ENCODE measurements at regions not wholly inside any gene's neighbourhood (a gene's known extent, or its start where the extent isn't known, plus 50 kb on each side); places are given as distances from the start of the nearest gene placed in this dataset.

DNA sequence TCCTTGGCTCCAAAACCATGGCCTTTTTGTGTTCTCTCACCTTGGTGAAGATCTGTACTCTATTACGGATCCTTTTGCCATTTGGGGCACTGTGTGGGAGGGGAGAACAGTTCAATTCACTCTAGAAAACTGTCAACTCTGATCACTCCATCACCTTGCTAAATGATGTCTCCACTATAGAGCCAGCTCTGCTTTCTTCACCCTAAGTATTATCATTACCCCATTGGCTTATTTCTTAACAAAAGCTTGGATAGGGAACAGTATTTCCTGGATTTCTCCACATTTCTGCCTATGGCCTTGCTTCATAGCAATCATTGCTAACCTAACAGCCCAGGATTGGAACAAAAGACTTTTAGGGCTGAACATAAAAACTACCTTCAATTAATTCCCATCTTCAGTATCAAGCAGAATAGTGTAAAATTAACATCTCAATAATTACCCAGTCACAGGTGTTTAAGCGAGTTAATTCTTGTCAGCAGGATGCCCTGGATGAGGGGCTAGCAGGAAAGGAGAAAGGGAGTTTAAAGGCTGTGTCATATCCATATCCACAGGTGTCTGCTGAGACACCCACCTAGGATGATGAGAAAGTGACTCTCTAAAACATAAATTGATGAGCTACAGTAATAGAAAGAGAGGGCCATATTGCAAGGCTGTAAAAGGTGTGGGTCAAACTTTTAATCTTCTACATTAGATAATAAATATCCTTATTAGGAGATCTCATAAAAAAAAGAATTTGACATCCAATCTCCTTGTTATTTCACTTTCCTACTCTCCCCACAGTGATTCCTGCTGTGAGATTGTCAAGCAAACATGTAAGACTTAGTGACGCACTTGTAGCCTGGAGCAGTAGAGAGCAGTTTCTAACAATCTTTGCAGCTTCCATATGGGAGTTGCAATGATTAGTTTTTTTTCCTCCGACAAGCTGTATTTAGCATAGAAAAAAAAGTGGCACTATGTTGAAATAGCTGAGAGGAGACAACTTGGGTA is 589.5 kb upstream of the NXPH2 start:
- no peak for FAIRE-seq
- DNase-seq (ENCODE audit: low spot score in 2 of 2): no peak

- FAIRE-seq (no peak), DNase-seq (ENCODE audit: low spot score in 2 of 2) (no peak)
These were observed 587.2 kb upstream of the NXPH2 start for GRCh38 chr2:139367416-139367815.

GRCh38 chr2:139366681-139367080 is 586.5 kb upstream of the NXPH2 start:
- FAIRE-seq (no peak), DNase-seq (ENCODE audit: low spot score in 2 of 2) (no peak)

GRCh38 chr2:139365189-139365588 is 585.0 kb upstream of the NXPH2 start:
- FAIRE-seq (no peak), DNase-seq (ENCODE audit: low spot score in 2 of 2) (no peak)

DNA sequence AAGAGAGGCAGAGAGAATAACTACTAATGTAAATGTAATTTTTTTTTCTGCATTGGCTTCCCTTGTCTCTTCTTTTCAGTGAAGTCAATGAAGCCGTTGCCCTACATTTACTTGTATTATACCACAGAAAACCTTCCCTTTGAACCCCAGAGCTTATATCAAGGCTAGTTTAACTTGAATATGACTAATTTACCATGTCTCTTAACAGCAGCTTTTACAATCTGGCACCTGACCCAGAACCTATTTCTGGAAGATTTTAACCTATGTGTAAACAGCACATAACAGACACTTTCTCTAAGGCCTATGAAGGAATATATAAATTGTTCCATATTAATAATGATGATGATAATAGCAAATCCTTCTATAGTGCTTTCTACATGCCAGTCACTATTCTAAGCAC is 580.5 kb upstream of the NXPH2 start:
- no peak for DNase-seq (ENCODE audit: low spot score in 2 of 2)
- FAIRE-seq: no peak

- DNase-seq (ENCODE audit: low spot score in 2 of 2): no peak
- no peak for FAIRE-seq
These were observed 579.6 kb upstream of the NXPH2 start for GRCh38 chr2:139359818-139360217.

- no peak for DNase-seq (ENCODE audit: low spot score in 2 of 2)
- no peak for FAIRE-seq
These were observed 577.8 kb upstream of the NXPH2 start for GRCh38 chr2:139357972-139358371.

DNA sequence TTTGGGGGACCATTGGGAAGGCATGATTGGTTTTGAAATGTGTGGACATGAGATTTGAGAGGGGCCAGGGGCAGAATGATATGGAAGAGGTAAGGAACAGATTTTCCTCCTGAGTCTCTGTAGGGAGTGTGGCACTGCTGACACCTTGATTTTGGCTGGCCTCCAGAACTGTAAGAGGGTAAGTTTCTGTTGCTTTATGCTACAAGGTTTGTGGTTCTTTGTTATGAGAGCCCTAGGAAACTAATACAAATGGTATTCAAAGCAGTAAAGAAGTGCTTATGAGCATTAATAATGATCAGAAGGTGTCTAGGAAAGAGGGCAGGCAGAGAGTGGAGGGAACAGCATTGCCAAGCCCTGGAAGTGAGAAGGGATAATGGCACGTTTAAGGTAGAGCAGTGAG is 574.3 kb upstream of the NXPH2 start:
- DNase-seq (ENCODE audit: low spot score in 2 of 2) (no peak), FAIRE-seq (no peak)

GRCh38 chr2:139353874-139354273 is 573.7 kb upstream of the NXPH2 start:
- DNase-seq (ENCODE audit: low spot score in 2 of 2) (no peak), FAIRE-seq (no peak)

GRCh38 chr2:139317259-139317658 is 537.1 kb upstream of the NXPH2 start:
- FAIRE-seq (no peak), DNase-seq (ENCODE audit: low spot score in 2 of 2) (no peak)

GRCh38 chr2:139314059-139314458 is 533.9 kb upstream of the NXPH2 start:
- DNase-seq (ENCODE audit: low spot score in 2 of 2) (no peak), FAIRE-seq (no peak)

DNA sequence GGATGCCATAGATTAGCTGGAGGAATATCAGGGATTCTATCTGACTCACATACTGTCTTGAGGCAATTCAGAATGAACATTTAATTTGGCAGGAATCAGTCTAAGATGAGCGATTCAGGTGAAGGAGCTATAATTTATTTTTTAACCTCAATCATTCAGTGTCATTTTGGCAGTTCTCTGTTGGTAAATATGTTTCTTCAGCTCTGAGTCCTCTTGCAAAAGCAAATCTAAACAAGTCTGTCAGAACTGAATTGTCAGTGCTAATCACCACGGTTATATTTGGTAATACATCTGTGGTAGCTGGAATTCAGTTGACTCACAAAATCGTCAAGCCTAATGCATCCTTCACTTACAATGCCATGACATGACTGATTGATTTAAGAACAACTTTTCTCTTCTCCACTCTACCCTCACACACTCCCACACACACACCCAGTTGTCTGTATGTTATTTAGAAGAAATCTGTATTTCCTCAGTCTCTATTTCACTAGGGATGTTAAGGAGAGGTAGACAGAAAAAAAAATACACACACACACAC is 516.6 kb upstream of the NXPH2 start:
- FAIRE-seq (no peak), DNase-seq (ENCODE audit: low spot score in 2 of 2) (no peak)

- FAIRE-seq: no peak
- no peak for DNase-seq (ENCODE audit: low spot score in 2 of 2)
These were observed 513.9 kb upstream of the NXPH2 start for GRCh38 chr2:139293992-139294548.

DNA sequence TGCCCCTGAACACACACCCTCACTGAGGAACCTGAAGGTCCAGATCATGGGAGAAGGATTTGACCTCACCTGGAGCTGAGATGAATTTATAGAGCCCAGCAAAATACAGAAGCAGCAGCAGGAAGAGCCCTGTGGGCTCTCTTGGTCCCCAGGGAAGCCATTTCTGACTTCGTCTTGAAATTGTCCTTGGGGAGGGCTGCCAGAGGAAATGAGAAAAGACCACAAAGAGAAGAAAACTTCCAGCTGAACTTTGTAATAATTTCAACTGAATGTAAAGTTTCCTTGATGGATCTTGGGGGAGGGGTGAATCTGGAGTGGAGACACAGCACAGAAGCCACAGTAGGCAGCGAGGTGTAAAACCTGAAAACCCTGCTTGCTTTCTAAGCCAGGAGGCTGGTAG is 500.9 kb upstream of the NXPH2 start:
- FAIRE-seq: no peak
- DNase-seq (ENCODE audit: low spot score in 2 of 2): no peak

DNA sequence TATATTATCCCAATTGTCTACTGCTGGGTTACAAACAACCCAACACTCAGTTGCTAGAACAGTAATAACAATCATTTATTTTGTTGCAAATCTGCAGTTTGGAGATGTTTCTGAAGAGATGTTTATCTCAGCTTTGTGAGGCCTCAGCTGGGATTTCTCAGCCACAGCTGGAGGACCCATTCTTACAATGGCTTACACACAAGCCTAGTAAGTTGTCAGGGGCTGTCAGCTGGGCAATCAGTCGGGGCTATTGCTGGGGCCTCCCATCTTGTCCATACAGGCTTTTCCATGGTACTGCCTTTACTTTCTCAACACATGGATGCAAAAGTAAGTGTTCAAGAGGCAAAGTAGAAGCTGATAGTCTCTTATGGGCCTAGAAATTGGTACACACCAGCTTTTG is 491.7 kb upstream of the NXPH2 start:
- DNase-seq (ENCODE audit: low spot score in 2 of 2) (no peak), FAIRE-seq (no peak)

DNA sequence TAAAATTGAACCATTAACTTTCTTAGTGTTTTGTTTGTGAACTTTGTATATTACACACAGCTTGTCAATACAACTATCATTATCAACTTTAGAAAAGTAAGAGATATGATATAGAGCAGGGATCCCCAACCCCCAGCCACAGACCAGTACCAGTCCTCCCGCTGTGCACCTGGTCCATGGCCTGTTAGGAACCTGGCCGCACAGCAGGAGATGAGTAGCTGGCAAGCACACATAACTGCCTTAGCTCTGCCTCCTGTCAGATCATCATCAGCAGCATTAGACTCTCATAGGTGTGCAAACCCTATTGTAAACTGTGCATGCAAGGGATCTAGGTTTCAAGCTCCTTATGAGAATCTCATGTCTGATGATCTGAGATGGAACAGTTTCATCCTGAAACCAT is 491.0 kb upstream of the NXPH2 start:
- FAIRE-seq (no peak), DNase-seq (ENCODE audit: low spot score in 2 of 2) (no peak)

- DNase-seq (ENCODE audit: low spot score in 2 of 2) (no peak), FAIRE-seq (no peak)
These were observed 479.9 kb upstream of the NXPH2 start for GRCh38 chr2:139260052-139260430.

DNA sequence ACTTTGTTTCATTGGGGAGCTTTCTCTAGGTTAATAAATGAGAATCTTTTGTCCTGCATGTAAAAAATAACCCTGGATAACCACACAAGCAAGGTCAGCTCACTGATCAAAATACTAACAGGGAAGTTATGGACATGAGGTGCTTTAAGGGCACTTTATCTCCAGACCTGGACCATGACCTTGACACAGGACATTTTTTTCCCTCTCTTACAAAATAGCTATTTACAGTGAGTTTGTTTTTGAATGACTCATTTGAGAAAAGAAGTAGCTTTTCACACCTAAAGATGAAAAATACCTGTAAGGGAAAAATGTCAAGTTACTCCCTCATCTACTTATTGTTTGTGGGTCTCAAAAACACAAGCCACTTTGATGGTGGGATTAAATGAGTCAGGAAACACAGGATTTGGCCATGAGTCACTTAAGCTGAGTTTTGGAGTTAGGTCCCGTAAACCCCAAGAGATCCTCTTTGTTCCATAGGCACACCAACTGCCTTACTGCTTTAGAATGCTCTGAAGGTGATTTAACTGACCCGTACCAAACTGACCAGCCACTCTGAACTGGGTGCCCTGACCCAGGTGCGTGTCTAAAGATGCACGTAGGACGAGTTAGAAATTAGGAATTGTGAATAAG is 479.3 kb upstream of the NXPH2 start:
- FAIRE-seq (no peak), DNase-seq (ENCODE audit: low spot score in 2 of 2) (no peak)

GRCh38 chr2:139241286-139241685 is 461.1 kb upstream of the NXPH2 start:
- DNase-seq (ENCODE audit: low spot score in 2 of 2) (no peak), FAIRE-seq (no peak)

DNA sequence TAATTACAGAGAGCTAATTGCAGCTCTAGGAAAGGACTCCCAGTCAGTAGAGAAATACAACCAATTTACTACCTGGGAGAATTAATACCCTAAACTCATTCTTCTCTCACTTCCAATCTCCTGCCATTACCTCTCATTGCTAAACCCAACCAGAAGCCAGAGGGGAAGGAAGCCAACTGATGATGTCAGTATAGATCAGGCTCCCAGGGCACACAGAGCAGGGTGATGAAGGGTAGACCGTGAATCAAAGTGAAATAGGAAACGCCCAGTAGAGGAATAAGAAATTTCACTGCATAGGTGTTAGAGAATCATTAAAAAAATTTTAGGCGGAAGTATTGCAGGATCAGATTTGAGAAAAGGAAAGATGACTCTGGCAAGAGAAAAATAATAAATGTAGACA is 456.8 kb upstream of the NXPH2 start:
- FAIRE-seq (no peak), DNase-seq (ENCODE audit: low spot score in 2 of 2) (no peak)

GRCh38 chr2:139230881-139231280 is 450.7 kb upstream of the NXPH2 start:
- no peak for DNase-seq (ENCODE audit: low spot score in 2 of 2)
- no peak for FAIRE-seq

Data from frontal cortex (tissue), 3 donors.